H1 (cell line): ENCODE measurements at regions not wholly inside any gene's neighbourhood (a gene's known extent, or its start where the extent isn't known, plus 50 kb on each side); places are given as distances from the start of the nearest gene placed in this dataset.

ENCODE experiments used
- BCL11A ChIP-seq, 2 experiments: IDR thresholded peaks; one replicate each; pipeline ENCODE4 v1.6.1; 2011; ENCODE audit warnings: low read depth in 2 of 2, low read length in 2 of 2, mild to moderate bottlenecking in 2 of 2
- GABPA ChIP-seq: IDR thresholded peaks from 2 replicates; pipeline ENCODE4 v1.6.1; 2011; ENCODE audit warnings: mild to moderate bottlenecking, low read length, moderate library complexity, borderline replicate concordance; ENCODE audit not compliant: insufficient read depth
- POLR2AphosphoS5 ChIP-seq: IDR thresholded peaks from 2 replicates; pipeline ENCODE4 v1.6.1; 2011; ENCODE audit warnings: low read depth, low read length
- TCF12 ChIP-seq: IDR thresholded peaks from 2 replicates; pipeline ENCODE4 v1.6.1; 2011; ENCODE audit warnings: low read depth, mild to moderate bottlenecking, low read length

DNA sequence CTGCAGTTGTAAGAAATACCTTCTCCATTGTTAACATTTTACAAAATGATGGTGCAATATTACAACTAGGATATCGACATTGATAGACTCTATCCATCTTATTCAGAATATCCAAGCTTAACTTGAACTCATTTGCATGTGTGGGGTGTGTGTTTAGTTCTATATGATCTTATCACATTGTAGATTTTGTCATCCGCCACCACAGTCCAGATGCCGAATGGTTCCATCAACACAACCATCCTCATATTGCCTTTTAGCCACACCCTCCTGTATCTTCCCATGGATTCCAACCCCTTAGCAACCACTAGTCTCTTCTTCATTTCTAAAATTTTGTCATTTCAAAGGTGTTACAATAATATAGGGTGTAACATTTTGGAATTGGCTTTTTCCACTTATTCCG is 452.9 kb upstream of the AKR1E2 start:
- no peak for TF ChIP-seq GABPA
- TF ChIP-seq BCL11A (IDR thresholded peaks at IDR 0.05; ENCODE audit: low read depth in 2 of 2, low read length in 2 of 2) = no peak
- no peak for TF ChIP-seq TCF12
- no peak for TF ChIP-seq POLR2AphosphoS5
